NB4 (cell line): ENCODE measurements at regions not wholly inside any gene's neighbourhood (a gene's known extent, or its start where the extent isn't known, plus 50 kb on each side); places are given as distances from the start of the nearest gene placed in this dataset.

ENCODE experiments used
- DNase-seq: peaks from one replicate; pipeline ENCODE4 v3.0.0; 2010; ENCODE audit warnings: low read depth
- H3K4me3 ChIP-seq: one replicate; pipeline ENCODE4 v1.5.1; 2011; ENCODE audit warnings: mild to moderate bottlenecking, low read depth, low read length, moderate library complexity
- MYC ChIP-seq: IDR thresholded peaks from 2 replicates; pipeline ENCODE4 v1.6.1; 2011; ENCODE audit warnings: low read depth, low read length
- POLR2A ChIP-seq: IDR thresholded peaks from 2 replicates; pipeline ENCODE4 v1.6.1; 2011; ENCODE audit warnings: mild to moderate bottlenecking; ENCODE audit not compliant: insufficient read length; ENCODE audit errors: extremely low read depth
- TF ChIP-seq, protein P1 (sequence below): IDR thresholded peaks from 2 replicates; pipeline ENCODE4 v1.6.1; 2011; ENCODE audit warnings: low read depth, low read length
- TF ChIP-seq, protein P2 (sequence below): IDR thresholded peaks from one replicate; pipeline ENCODE4 v1.5.1; 2012; ENCODE audit warnings: low read depth, low read length

DNA sequence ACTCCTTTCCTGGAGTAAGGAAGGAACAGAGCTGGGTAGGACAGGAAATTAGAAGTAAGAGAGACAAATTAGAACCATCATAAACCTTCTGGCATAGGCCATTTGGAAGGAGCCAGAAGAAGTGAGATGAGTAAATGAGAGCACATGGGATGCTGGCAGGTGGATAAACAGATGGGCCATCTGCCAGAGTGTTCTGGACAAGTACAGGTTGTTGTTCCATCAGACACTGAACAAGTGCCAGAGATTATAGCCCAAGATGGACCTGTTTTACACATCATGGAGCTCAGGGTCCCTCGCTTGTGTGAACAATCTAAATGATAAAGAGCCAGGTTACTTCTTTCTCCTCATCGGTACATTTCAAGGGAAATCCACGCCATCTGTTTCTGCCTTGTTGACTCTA is 200.3 kb downstream of the HHIPL2 start:
- TF ChIP-seq, protein P1, sequence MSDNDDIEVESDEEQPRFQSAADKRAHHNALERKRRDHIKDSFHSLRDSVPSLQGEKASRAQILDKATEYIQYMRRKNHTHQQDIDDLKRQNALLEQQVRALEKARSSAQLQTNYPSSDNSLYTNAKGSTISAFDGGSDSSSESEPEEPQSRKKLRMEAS = no peak
- no peak for TF ChIP-seq MYC
- TF ChIP-seq, protein P2, sequence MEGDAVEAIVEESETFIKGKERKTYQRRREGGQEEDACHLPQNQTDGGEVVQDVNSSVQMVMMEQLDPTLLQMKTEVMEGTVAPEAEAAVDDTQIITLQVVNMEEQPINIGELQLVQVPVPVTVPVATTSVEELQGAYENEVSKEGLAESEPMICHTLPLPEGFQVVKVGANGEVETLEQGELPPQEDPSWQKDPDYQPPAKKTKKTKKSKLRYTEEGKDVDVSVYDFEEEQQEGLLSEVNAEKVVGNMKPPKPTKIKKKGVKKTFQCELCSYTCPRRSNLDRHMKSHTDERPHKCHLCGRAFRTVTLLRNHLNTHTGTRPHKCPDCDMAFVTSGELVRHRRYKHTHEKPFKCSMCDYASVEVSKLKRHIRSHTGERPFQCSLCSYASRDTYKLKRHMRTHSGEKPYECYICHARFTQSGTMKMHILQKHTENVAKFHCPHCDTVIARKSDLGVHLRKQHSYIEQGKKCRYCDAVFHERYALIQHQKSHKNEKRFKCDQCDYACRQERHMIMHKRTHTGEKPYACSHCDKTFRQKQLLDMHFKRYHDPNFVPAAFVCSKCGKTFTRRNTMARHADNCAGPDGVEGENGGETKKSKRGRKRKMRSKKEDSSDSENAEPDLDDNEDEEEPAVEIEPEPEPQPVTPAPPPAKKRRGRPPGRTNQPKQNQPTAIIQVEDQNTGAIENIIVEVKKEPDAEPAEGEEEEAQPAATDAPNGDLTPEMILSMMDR = no peak
- no peak for TF ChIP-seq POLR2A
- no peak overlapping the region for H3K4me3 ChIP-seq
- DNase-seq = no peak

DNA sequence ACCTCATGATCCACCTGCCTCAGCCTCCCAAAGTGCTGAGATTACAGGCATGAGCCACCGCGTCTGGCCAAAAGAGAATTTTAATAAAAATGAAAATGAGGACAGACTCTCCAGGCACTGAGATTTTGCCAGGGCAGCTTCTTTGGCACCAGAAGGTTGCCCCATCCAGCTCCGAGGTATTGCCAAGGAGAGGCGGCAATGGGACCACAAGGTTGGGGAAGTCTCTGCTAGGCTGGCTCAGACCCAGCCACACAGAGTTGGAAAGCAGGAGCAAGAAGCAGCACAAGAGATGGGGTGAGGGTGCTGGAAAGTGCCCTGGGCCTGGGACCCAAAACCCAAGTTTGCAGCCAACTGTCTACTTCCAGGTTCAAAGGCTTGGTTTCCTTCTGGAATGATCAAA is 200.9 kb downstream of the HHIPL2 start:
- no peak overlapping the region for H3K4me3 ChIP-seq
- no peak for DNase-seq
- TF ChIP-seq MYC = no peak
- TF ChIP-seq, protein P1 = no peak
- no peak for TF ChIP-seq POLR2A
- TF ChIP-seq, protein P2 = no peak

DNA sequence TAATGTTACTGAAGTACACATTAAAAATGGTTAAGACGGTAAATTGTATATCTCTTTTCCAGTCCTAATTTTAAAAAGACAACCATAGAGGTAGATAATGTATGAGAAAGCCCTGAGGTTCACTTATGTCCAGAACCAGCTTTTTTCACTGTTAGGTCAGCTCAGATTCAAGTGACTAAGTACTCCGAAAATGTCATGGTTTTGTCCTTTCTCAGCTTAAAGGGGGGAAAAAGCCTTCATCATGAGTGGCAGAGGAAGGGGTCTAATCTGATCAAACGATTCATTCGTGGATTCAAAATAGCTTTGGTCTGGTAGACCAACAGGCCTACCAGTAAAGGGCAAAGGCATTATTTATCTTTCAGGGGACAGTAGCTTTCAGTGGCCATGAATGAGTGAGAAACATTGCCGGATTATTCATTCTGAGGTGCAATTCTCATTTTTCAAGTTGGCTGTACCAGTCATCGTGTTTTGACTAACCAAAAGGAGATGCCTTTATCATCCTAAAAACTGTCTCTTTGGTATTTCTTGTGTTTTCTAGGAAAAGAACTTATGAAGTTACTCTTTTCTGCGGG is 208.4 kb downstream of the HHIPL2 start:
- no peak for DNase-seq
- no peak for TF ChIP-seq MYC

DNA sequence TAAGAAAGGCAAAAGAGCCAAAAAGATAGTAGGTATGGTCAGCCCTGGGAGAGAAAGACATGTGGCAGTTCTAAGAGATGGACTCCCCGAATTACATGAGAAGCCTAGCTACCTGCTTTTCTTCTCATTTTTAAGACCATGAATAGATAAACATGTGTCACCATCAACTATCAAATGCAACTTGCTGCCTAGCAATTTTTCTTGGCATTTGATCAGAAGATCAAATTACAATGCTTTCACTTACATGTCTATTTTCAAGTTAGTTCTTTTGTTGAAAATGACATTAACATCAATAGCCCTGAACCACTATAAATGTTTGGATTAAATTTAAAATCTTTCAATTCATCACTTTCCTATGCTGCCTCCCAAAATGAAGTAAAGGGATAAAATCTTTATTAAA is 212.3 kb downstream of the HHIPL2 start:
- no peak overlapping the region for H3K4me3 ChIP-seq
- DNase-seq = no peak
- TF ChIP-seq, protein P2 = no peak
- TF ChIP-seq MYC = no peak
- TF ChIP-seq, protein P1 = no peak
- TF ChIP-seq POLR2A = no peak

More for the DNA sequence above, 208.4 kb downstream of the HHIPL2 start:
- H3K4me3 ChIP-seq = no peak overlapping the region

DNA sequence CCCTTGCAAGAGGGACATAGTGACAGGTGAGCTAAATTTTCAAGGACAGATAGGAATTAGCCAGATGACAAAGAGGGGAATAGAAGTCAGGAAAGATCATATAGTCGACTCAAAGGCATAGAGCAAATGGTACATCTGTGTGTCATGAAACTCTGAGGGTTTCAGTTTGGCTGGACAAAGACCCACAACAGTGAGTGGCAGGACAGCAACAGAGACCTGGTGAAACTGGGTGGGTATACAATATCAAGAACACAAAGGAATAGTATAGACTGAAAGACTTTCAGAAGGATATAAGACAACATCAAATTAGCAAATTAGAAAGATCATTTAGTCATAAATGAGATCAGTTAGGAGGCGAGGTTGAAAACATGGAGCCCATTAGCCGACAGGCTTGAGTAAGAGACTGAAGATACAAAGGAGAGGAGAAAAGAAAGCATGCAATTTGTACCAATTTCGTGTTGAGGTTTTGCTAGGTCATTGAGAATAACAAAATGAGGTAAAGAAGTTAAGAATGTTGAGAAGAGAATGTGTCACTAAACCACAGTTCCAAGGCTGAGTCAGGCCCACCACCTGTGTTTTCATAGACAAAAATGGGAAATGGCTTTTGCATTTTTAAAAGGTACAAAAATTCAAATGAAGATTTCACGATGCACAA is 213.8 kb downstream of the HHIPL2 start:
- TF ChIP-seq, protein P2 = no peak
- no peak for DNase-seq
- no peak overlapping the region for H3K4me3 ChIP-seq

DNA sequence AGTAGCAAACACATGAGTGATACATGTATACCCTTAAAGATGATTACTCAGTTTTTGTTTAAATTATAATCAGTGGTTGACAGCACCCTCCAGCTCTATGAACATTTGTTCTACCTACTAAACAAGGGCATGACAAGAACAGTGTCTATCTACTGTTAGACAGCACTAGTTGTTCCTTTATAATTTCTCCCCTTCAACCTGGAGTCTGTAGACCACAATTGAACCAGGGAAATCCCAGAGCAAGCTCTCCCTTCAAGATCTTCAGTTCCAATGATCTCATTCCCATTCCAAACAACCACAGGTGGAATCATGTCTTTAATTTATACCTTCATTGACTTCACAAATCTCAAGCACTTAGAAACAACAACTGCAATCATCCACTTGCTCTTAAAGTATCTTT is 216.1 kb downstream of the HHIPL2 start:
- no peak for DNase-seq
- no peak for TF ChIP-seq MYC
- no peak for TF ChIP-seq POLR2A
- TF ChIP-seq, protein P2 = no peak
- TF ChIP-seq, protein P1 = no peak
- H3K4me3 ChIP-seq = no peak overlapping the region
